ENCODE measurements at regions not wholly inside any gene's neighbourhood (a gene's known extent, or its start where the extent isn't known, plus 50 kb on each side); places are given as distances from the start of the nearest gene placed in this dataset.

DNA sequence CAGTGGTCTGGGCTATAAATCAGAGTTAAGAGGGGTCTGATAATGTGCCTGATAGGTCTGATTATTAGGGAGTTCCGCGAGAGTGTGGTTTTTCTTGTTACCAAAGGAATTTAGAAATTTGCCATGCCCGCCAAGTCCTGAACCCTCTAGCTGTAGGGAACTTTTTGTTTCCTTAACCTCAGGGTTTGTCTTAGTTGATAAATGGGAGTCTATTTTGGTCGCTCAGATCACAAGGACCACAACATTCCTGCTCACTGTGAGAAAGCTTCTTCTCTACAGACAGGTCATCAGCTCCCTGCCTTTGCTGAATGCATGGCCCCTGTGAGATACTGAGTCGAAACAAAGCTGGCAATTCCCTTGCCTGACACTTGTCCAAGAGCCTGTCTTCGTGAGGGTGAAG lies 497.8 kb downstream of the HS3ST4 start:
- DNase-seq: no peak

DNA sequence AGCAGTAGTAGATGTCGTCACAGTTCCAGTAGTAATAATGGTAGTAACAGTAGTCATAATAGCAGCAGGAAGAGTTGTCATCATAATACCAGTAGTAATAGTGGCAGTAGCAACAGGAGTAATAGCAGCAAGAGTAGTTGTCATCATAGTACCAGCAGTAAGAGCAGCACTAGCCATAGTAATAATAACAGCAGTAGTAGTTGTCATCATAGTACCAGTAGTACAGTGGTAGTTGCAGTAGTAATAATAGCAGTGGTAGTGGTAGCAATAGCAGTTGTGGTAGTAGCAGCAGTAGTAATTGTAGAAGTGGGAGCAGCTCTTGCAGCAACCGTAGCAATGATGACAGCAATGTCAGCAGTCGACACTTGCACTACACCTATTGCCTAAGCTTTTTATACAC lies 502.8 kb downstream of the HS3ST4 start:
- DNase-seq: no peak

DNA sequence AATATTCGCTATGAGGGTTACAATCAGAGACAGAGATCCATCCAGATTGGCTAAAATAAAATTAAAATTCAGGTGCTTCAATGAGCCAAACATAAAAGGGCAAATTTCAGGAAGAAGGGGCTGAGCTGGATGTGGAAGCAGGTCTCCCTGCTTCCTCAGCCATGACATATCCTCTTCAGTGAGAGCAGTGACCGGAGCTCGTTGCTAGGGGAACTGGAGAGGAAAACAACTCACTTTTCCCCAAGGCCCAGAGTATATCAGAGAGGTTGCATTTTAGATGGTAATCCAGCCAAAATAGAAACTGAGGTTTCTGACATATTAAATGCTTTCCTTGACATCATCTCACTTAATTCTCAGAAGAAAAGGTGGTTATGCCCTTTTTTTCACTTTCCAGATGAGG lies 503.5 kb downstream of the HS3ST4 start:
- DNase-seq: no peak

DNA sequence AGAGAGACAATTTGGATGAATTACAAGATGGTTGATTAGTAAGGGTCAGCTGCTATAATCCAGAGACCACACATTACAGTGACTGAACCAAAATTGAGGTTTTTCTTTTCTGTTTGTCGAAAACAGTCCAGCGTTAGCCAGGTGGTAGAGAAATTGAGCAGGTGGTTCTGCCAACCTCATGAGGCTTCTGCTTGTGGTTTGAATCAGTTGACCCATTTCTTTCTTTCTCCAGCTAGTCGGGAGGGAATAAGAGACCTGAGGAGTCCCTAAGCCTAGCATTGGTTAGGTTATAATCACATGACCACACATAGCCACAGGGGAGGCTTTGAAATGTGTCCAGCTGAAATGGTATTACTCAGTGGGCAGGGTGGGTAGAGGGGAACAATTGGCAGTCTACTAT lies 504.6 kb downstream of the HS3ST4 start:
- DNase-seq: no peak

DNA sequence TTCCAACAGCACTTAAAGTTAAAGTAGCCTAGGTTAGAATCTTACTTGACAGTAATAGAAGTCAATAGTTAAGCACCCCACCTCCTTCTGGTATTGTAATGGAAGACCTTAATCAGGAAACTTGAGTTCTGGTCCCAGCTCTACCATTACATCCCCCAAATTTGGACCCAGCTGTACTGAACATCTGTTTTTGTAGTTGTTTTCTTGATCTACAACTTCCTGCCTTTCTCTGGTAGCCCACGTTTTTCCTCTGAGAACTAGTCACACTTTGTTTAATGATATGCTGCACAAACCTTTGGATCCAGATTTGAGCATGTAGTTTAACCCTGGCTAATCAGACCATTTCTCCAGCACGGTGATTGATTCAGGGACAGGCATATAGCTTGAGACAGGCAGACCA lies 505.0 kb downstream of the HS3ST4 start:
- DNase-seq: no peak

DNA sequence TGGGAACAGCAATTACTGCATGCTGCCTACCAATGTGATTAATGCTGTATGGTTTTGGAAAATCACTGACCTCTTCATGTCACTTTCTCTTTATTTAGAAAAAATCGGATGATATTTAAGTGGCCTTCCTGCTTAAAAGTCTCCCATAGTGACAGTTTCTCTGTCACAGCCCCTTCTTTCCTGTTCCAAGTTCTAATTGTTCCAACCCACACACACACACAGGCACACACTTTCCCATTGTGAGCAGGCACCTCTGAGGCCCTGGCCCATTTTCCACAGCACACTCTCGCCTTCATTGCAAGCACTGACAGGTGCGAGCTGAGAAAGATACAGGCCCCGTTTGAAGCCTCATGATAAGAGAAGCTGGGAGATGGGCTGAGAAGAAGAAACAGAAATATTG lies 505.9 kb downstream of the HS3ST4 start:
- no peak for DNase-seq

DNA sequence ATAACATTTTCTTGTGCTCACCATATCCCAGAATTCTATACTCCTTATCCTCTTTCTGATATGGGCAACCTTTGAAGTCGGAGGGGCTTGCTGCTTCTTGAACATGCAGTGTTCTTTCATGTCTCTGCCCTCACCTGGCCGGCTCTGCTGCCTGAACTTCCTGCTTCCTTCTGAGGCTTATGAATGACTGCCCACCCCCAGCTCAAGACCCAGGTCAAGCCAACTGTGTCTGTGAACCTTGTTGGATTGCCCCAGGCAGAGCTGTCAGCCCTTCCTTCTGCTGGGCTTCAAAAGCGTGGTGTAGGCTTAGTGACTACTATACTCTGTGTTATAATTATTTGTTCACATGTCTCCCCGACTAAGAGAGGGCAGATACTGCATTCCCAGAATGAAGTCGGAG lies 506.5 kb downstream of the HS3ST4 start:
- DNase-seq: no peak

DNA sequence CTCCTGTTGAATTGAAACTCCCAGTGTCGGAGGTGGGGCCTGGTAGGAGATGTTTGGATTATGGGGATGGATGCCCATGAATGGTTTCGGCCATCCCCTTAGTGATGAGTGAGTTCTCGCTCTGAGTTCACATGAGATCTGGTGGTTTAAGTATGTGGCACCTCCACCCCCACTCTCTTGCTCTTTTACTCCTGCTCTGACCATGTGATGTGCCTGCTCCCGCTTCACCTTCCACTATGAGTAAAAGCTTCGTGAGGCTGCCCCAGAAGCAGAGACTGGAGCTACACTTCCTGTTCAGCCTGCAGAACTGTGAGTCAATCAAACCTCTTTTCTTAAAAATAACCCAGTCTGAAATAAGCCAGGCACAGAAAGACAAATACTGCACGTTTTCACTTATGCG lies 512.4 kb downstream of the HS3ST4 start:
- DNase-seq: no peak

DNA sequence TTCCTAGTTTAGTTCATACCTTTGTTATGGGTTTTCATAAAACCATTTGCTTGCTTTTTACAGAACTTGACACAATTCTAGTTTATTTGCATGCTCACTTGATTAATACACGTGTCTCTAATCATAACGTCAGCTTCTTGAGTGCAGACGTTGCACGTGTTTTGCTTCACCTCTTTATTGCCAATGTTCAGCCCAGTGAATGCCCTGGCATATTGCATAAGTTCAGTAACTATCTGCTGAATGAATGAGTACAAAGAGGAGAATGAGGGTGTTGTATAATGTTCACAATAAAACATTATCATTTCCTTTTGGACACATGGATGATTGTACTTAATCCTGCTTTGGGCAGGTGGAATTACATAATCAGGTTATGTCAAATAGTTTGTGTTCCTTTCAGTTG lies 519.8 kb downstream of the HS3ST4 start:
- DNase-seq: no peak

DNA sequence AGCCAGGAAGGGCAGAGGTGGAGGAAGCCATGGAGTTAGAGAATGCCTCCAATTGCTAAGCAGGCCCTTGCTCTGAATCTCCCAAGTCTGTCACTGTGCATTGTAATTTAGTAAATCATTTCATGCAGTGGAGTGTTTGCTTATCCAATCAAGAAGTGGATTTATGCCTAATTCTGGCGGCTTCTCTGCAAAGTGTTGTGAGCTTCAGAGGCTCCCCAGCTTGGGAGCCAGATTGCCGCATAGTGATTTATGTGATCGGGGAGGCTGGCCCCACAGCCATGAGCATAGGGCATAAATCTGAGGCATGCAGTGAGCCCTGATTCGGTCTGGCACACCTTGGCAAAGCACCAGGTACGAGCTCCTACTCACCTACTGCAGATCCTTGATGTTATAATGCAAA lies 520.8 kb downstream of the HS3ST4 start:
- DNase-seq: no peak

DNA sequence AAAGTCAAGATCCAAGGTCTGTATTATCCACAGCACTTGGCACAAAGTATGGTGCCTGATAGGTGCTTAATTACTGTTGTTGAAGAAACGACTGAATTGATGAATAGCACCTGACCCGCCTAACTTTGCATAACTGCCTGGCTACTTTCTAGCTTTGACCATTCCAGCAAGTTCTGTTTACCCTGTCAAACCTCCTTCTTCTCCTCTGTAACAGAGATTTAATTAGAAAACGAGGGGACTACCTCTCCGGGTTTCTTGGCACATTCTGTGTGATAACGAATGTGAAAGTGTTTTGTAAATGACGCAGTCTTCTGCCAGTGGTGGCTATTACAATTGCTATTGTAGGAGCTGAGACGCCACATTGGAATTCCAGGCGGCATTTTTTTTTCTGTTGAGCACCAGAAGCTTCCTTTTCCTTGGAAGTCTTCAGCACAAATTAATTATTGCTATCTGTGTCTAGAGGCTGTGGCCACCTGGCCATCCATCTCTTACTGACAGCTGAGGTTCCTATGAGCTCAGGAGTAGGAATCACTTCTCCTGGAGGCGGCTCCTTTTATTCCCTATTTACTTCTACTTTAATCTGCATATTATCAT lies 522.9 kb downstream of the HS3ST4 start:
- DNase-seq: no peak

DNA sequence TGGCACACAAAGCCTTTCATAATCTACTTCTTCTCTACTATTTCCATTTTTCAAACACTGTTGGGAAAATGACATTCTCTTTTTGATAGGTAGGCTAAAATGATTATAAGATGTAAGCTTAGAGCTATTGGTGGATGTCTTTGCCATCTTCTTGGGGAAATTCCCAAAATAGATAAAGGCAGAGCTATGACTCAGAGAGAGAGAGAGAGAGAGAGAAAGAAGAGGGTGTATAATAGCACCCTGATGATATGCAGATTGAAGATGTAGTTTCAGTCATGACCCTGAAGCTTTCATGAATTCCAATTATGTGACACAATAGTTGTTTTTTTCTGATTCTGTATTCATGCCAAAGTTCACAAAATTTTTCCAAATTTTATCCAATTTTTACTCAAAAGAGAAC lies 529.1 kb downstream of the HS3ST4 start:
- no peak for DNase-seq

DNA sequence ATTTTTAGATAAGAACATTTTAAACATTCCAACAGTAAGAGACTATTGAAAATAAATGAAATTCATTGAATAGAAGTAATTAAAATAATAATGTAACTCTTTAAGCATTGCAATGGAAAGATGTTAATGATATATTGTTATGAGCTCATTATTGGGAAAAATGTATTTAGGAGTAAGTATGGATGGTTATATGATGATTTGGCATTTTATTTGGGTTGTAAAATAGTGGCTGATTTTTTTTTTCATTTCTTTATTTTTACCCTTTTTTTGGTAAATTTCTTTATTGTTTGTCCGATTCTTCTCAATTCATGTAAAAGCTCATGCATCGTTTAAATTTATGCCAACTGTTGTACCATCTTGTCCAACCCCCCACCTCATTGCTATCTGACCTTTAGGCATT lies 539.9 kb downstream of the HS3ST4 start:
- DNase-seq: no peak

DNA sequence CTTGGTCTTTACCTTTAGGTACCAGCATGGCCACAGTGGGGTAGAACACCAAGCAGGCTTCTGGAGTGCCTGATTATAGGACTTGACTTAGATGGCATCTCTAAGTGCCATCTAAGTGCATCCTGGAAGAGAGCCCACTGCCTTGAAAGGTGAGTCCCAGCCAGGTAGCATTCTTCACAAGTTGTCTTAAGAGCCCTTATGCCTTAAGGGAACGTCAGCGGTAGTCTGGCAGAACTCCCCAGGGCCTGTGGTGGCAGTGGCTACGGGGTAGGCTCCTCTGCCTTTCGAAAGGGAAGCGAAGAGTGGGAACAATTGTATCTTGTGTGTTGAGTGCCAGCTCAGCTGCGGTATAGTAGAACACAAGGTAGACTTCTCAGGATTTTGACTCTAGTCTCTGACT lies 549.0 kb downstream of the HS3ST4 start:
- no peak for DNase-seq

DNA sequence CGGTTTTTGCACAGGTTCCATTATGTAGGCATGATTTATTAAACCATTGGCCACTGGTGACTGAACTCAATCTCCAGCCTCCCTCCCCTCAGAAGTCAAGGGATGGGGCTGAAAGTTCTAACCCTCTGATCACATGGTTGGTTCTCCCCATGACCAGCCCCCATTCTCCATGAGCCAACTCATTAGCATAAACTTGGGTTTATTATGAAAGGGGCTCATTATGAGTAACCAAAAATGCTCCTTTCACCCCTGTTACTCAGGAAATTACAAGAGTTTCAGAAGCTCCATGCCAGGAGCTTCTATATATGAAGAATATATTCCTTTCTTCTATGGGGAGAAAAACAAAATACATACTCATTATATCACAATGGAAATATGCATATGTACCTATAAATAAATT lies 555.3 kb downstream of the HS3ST4 start:
- DNase-seq: no peak

DNA sequence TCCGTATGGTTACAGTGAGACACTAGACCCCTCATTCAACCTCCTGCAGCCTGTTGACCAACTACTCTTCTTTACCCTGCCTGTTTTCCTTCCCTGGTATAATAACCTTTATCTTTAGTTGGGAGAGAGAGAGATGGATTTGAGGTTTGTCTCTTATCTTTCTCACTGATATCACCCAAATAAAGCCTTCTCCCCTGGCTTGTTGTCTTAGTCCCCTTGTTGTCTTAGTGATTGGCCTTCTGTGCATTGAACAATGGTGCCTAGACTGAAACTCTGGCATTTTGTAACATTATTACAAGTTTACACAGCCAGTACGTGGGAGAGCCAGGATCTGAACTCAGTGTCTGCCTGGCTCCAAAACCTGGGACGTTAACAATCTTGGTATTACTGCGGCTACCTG lies 560.8 kb downstream of the HS3ST4 start:
- DNase-seq: no peak

DNA sequence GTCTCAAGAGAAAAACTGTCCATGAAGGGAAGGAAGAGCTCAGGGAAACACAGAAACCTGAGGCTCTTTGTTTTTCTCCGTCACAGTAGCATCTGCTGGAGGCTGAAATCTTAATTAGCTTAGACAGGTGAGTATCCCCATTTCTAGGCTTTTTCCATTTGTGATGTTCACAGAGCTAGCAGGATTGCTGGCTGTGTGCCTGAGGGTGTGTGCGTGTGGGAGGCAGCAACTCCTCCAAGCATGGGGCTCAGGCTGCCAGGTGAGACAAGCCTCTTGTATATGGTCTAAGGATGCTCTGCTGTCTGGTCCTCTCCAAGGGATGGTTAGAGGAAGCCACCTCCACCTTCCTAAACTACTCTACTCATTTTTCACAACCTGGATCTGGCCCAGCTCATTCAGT lies 569.9 kb downstream of the HS3ST4 start:
- DNase-seq: no peak

DNA sequence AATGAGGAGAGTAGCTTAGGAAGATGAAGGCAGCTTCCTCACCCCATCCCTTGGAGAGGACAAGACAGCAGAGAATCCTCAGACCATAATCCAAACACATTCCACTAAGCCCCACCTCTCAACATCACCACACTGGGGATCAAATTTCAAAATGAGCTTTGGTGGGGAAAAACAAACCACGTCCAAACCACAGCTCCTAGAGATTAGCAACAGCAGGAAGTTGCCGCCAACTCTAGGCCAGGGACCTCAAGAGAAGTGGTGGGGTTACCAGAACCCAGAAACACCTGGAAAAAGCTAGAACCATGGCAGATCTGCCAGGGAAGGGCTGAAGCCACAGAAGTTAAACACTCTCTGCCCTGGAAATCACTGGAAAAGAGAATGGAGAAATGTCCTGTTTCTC lies 571.6 kb downstream of the HS3ST4 start:
- no peak for DNase-seq

DNA sequence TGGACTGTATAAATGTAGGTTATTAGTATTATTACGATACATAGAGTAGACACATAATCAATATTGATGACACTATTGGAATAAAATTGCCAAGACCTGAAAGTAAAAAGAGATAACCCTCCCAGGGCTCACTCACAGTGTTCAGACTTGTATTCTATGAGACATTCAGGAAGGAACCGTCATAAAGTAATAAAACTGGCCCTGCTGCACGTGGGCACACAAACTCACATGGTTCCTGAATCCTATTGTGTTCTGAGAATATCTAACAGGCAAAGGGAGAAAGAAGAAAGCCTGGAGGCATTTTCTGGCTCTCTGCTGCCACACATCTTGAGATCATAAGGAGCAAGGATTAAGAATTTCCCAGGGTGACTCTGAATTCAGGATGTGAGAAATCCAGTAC lies 575.9 kb downstream of the HS3ST4 start:
- no peak for DNase-seq

DNA sequence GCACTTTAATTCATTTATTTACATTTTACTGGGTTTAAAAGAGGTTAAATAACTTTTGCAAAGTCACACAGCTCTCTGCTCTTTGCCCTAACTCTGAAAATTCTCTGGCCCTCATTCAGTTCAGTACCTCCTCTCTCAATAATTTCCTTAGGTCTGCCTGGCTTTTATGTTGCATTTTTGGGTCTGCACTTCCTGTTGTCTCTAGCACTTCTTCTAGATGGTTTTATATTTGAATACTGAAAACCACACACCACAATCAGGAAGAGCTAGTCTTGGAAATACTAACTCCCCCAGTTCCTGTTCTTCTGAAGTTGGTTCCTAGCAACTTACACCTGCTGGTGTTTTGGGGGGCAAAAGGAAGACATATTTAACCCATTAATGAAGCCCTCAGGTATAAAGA lies 577.9 kb downstream of the HS3ST4 start:
- DNase-seq: no peak

DNA sequence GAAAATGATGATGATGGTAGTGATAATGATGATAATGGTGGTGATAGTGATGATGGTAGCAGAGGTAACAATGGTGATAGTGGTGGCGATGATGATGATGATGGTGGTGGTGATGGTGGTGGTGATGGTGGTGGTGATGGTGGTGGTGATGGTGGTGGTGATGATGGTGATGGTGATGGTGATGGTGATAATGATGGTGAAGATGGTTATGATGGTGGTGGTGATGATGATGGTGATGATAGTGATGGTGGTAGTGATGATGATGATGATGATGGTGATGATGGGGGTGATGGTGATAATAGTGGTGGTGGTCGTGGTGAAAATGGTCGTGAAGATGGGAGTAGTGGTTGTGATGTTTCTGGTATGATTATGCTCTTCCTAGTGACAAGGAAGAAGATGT lies 581.8 kb downstream of the HS3ST4 start:
- DNase-seq: no peak

DNA sequence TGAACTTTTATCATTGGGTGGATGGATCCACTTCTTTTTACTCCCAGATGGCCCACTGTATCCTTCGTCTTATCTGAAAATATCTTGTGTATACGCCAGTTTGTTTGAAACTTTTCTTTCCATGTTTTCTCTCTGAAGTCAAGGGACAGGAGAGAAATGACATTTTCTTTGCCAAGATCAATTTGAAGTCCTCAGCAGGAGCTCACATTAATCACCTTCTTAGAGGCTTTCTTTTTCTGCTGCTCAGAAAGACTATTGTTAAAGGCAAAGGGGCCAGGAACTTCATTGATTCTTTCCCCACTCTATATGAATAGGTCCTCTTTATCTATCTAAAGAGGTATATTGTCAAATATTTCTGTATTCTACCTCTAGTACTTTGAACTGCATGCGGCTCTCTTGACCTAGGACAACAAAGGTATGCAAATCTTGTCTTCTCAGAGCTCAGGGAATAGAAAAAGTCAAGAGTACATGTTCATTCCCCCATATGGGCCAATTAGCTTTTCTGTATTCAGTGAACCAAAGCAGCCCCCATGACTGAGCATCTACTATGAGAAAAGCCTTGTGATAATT lies 583.3 kb downstream of the HS3ST4 start:
- DNase-seq: no peak

DNA sequence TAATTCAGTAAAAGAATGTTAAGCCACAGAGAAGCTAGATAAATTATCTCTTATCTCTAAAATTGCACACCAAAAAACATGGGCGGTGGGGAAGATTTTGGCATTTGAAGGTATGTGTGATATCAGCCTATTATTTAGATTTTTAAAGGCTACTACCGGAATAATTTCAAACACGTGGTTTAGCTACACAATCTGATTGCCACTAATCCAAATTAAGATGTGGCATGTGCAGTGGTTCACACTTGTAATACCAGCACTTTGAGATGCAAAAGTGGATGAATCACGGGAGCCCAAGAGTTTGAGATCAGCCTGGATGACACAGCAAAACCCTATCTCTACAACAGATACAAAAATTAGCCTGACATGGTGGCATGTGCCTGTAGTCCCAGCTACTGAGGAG lies 584.5 kb downstream of the HS3ST4 start:
- DNase-seq: no peak

DNA sequence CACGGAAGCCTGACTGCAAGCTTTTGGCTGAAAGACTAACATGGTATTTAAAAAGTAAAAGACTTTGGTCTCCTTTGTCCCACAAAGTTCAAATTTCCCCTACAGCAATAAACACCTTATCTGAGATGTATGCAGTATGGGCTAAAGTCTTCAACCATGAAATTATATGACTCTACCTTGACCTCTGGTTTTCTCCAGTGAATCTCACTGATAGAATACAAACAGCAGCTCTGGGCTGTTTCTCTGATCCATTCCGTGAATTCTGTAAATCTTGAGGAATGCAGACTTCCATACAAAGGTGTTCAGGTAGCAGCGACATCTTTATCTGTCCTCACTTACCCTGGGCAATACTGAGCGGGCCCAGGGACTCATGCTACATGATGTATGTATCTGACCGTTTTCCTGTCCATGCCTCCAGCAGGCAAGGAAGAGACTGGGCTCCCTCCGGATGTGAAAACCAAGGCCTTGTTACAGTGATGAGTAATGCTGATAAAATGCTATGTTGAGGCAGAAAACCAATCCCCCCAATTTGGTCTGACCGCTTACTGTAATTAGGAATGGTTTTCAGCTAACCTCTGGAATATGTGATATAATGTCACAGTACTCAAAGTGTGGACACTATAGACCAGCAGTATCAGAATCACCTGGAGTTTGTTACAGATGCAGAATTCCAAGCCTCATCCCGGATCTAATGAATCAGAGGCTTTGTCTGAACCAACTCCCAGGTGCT lies 589.8 kb downstream of the HS3ST4 start:
- no peak for DNase-seq
